Activated CD8-positive, alpha-beta memory T cell treated with anti-CD3 and anti-CD28 coated beads, Interleukin-2, amount 50 U/mL, for 48 hours (primary cell): ENCODE measurements at regions not wholly inside any gene's neighbourhood (a gene's known extent, or its start where the extent isn't known, plus 50 kb on each side); places are given as distances from the start of the nearest gene placed in this dataset.

Experiments
- DNase-seq: peaks from one replicate; pipeline ENCODE4 v3.0.0-alpha.2; 2020

GRCh38 chr10:126851414-126852108, 53.7 kb upstream of the DOCK1 start:
- DNase-seq: no peak

DNA sequence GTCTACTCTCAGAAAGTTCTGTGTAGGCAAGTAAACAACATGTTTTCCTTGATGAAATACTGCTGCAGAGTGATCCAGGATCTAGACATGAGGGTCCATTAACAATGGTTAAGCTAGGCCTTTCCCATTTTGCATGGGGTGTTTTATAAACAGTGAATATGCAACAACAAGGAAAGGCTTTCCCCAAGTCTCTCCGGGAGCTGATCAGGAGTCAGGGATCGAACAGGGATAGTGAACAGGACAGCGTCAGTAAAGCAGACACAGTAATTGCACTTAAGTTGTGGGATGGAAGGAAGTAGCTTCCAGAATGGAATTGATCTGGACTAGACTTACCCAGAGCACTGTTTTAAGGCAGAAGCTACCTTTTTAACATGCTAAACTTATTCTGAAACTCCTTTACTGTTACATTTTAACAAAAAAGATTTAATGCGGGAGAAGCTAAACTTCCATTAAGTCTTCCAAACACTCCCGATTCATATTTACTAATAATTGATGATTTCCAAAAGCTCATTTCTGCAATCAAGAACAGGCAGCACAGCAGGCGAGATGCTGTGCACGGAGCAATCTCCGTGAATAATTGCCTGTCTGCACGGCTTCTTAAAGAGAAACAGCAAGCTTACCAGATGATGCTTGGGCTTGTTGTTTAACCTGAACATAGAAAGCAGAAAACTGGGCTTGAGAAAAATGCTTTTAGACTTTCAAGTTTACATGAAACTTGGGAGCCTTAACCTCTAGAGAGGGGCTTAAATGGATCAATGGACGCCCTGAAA, 50.3 kb upstream of the DOCK1 start:
- no peak for DNase-seq
